ENCODE measurements at regions not wholly inside any gene's neighbourhood (a gene's known extent, or its start where the extent isn't known, plus 50 kb on each side); places are given as distances from the start of the nearest gene placed in this dataset.

DNA sequence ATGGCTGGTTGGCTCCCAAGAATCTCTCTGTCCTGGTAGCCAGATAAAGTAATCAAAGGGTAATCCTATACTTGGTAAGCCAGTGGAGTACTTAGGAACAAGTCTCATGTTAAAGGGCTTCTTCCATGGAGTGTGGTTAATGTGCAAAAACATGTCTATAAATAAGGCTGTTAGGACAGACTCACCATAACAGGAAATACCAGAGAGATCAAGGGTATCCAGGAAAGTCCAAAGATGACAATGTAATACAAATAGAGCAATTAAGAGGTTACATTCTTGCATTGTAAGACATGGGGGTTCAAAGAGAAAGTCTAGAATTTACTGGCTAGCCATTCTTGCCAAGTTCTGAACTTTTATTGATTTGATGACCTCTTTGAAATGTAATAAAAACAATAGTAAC lies 61.9 kb upstream of the ZCCHC13 start:
- H3K4me3 ChIP-seq (ENCODE audit: low read length) = no peak overlapping the region
- no peaks in the 10 kb centered on the region for H3K36me3 ChIP-seq (ENCODE audit: control insufficient read depth, low read length)
- H3K9me3 ChIP-seq (ENCODE audit: control insufficient read depth, insufficient read depth, low read length) = no peaks in the 10 kb centered on the region
- H3F3A ChIP-seq (ENCODE audit: control insufficient read depth, insufficient read depth) = no peaks in the 10 kb centered on the region
- H4K20me1 ChIP-seq (ENCODE audit: control insufficient read depth, insufficient read depth, low read depth, low read length) = no peaks in the 10 kb centered on the region
- no peaks in the 10 kb centered on the region for H3K27me3 ChIP-seq (ENCODE audit: control insufficient read depth, low read length)
- H3K9me2 ChIP-seq (replicated peaks; ENCODE audit: control insufficient read depth, low read length) = no peaks in the 10 kb centered on the region
- no peaks in the 10 kb centered on the region for H3K79me2 ChIP-seq (ENCODE audit: control insufficient read depth, low read length)
- H3K27ac ChIP-seq (ENCODE audit: low read depth, low read length) = no peak overlapping the region
- H3K4me2 ChIP-seq (ENCODE audit: low read length) = no peak overlapping the region
- H3K4me1 ChIP-seq (ENCODE audit: control insufficient read depth, low read length) = no peaks in the 10 kb centered on the region
- TF ChIP-seq, protein P1, sequence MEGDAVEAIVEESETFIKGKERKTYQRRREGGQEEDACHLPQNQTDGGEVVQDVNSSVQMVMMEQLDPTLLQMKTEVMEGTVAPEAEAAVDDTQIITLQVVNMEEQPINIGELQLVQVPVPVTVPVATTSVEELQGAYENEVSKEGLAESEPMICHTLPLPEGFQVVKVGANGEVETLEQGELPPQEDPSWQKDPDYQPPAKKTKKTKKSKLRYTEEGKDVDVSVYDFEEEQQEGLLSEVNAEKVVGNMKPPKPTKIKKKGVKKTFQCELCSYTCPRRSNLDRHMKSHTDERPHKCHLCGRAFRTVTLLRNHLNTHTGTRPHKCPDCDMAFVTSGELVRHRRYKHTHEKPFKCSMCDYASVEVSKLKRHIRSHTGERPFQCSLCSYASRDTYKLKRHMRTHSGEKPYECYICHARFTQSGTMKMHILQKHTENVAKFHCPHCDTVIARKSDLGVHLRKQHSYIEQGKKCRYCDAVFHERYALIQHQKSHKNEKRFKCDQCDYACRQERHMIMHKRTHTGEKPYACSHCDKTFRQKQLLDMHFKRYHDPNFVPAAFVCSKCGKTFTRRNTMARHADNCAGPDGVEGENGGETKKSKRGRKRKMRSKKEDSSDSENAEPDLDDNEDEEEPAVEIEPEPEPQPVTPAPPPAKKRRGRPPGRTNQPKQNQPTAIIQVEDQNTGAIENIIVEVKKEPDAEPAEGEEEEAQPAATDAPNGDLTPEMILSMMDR (IDR thresholded peaks at IDR 0.05; ENCODE audit: low read depth, low read length, poor library complexity, severe bottlenecking) = no peak
- TF ChIP-seq EZH2phosphoT487 (IDR thresholded peaks at IDR 0.05; ENCODE audit: borderline replicate concordance, low read length) = no peak

- H3K27me3 ChIP-seq (ENCODE audit: control insufficient read depth, low read length) = no peaks in the 10 kb centered on the region
- no peaks in the 10 kb centered on the region for H3K9me2 ChIP-seq (replicated peaks; ENCODE audit: control insufficient read depth, low read length)
- H3K4me3 ChIP-seq (ENCODE audit: low read length) = no peak overlapping the region
- no peaks in the 10 kb centered on the region for H3K36me3 ChIP-seq (ENCODE audit: control insufficient read depth, low read length)
- H3K4me1 ChIP-seq (ENCODE audit: control insufficient read depth, low read length) = no peaks in the 10 kb centered on the region
- H3K9me3 ChIP-seq (ENCODE audit: control insufficient read depth, insufficient read depth, low read length) = no peaks in the 10 kb centered on the region
- no peaks in the 10 kb centered on the region for H4K20me1 ChIP-seq (ENCODE audit: control insufficient read depth, insufficient read depth, low read depth, low read length)
- H3F3A ChIP-seq (ENCODE audit: control insufficient read depth, insufficient read depth) = no peaks in the 10 kb centered on the region
- TF ChIP-seq EZH2phosphoT487 (IDR thresholded peaks at IDR 0.05; ENCODE audit: borderline replicate concordance, low read length) = no peak
- TF ChIP-seq, protein P1 (IDR thresholded peaks at IDR 0.05; ENCODE audit: low read depth, low read length, poor library complexity, severe bottlenecking) = no peak
- no peak overlapping the region for H3K4me2 ChIP-seq (ENCODE audit: low read length)
- H3K79me2 ChIP-seq (ENCODE audit: control insufficient read depth, low read length) = no peaks in the 10 kb centered on the region
- H3K27ac ChIP-seq (ENCODE audit: low read depth, low read length) = no peak overlapping the region
Observed at GRCh38 chrX:74238771-74239170, 65.2 kb upstream of the ZCCHC13 start.

DNA sequence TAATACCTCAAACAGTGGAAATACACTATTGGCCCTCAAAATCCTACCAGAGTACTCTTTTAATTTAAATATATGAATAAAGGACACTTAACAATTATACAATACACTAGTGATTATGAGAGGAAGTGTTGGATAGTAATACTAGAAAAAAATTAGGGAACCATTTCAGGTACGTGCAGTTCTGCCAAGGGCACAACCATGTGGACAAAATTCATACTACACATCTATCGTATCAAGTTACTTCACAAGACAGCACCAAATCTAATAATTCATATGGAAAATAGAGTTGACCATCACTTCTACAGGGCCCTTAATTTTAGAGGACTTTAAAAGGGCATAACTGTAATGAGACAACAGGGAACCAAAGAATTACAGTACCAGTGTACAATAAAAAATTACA lies 69.2 kb upstream of the ZCCHC13 start:
- Histone ChIP-seq H3K36me3 (ENCODE audit: control insufficient read depth, low read length) (no peaks in the 10 kb centered on the region), H3K9me2 (replicated peaks; ENCODE audit: control insufficient read depth, low read length) (no peaks in the 10 kb centered on the region), H3K27me3 (ENCODE audit: control insufficient read depth, low read length) (no peaks in the 10 kb centered on the region), H3K4me2 (ENCODE audit: low read length) (no peak overlapping the region), H3K27ac (ENCODE audit: low read depth, low read length) (no peak overlapping the region), H3K79me2 (ENCODE audit: control insufficient read depth, low read length) (no peaks in the 10 kb centered on the region), H3K9me3 (ENCODE audit: control insufficient read depth, insufficient read depth, low read length) (no peaks in the 10 kb centered on the region), H3K4me1 (ENCODE audit: control insufficient read depth, low read length) (no peaks in the 10 kb centered on the region), H3K4me3 (ENCODE audit: low read length) (no peak overlapping the region), H3F3A (ENCODE audit: control insufficient read depth, insufficient read depth) (no peaks in the 10 kb centered on the region), H4K20me1 (ENCODE audit: control insufficient read depth, insufficient read depth, low read depth, low read length) (no peaks in the 10 kb centered on the region)
- TF ChIP-seq, protein P1 (IDR thresholded peaks at IDR 0.05; ENCODE audit: low read depth, low read length, poor library complexity, severe bottlenecking) = no peak
- TF ChIP-seq EZH2phosphoT487 (IDR thresholded peaks at IDR 0.05; ENCODE audit: borderline replicate concordance, low read length) = no peak

GRCh38 chrX:74232859-74233258 lies 71.1 kb upstream of the ZCCHC13 start:
- H3F3A ChIP-seq (ENCODE audit: control insufficient read depth, insufficient read depth) = no peaks in the 10 kb centered on the region
- no peak overlapping the region for H3K4me3 ChIP-seq (ENCODE audit: low read length)
- H3K4me1 ChIP-seq (ENCODE audit: control insufficient read depth, low read length) = no peaks in the 10 kb centered on the region
- H3K9me3 ChIP-seq (ENCODE audit: control insufficient read depth, insufficient read depth, low read length) = no peaks in the 10 kb centered on the region
- no peaks in the 10 kb centered on the region for H4K20me1 ChIP-seq (ENCODE audit: control insufficient read depth, insufficient read depth, low read depth, low read length)
- no peaks in the 10 kb centered on the region for H3K79me2 ChIP-seq (ENCODE audit: control insufficient read depth, low read length)
- H3K27me3 ChIP-seq (ENCODE audit: control insufficient read depth, low read length) = no peaks in the 10 kb centered on the region
- no peaks in the 10 kb centered on the region for H3K36me3 ChIP-seq (ENCODE audit: control insufficient read depth, low read length)
- no peaks in the 10 kb centered on the region for H3K9me2 ChIP-seq (replicated peaks; ENCODE audit: control insufficient read depth, low read length)
- no peak overlapping the region for H3K4me2 ChIP-seq (ENCODE audit: low read length)
- no peak overlapping the region for H3K27ac ChIP-seq (ENCODE audit: low read depth, low read length)
- TF ChIP-seq, protein P1 (IDR thresholded peaks at IDR 0.05; ENCODE audit: low read depth, low read length, poor library complexity, severe bottlenecking) = no peak
- no peak for TF ChIP-seq EZH2phosphoT487 (IDR thresholded peaks at IDR 0.05; ENCODE audit: borderline replicate concordance, low read length)

All from DOHH2 (cell line).